ENCODE measurements at regions not wholly inside any gene's neighbourhood (a gene's known extent, or its start where the extent isn't known, plus 50 kb on each side); places are given as distances from the start of the nearest gene placed in this dataset.

DNA sequence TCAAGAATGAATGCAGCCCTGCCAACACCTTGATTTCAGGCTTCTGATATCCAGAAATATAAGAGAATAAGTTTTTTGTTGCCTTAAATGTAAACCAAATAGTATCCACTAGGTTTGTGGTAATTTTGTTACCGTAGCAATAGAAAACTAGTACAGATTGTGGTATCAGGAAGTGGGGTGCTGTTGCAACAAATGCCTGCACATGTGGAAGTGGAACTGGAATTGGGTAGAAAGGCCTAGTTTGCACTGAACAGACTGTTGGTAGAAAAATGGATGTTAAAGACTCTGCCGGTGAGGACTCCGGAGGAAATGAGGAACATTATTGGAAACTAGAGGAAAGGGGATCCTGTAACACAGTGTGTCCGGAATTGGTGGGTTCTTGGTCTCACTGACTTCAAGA lies 145.8 kb upstream of the MGAT5 start:
- WGBS (ENCODE audit: insufficient coverage), result 58% methylated on average over 4 of the region's 4 CpGs
- Histone ChIP-seq H3K79me2 (ENCODE audit: control insufficient read depth, insufficient read depth, low read length) (no peaks in the 10 kb centered on the region), H3K4me2 (replicated peaks; ENCODE audit: low read depth, low read length, poor library complexity, severe bottlenecking) (no peak overlapping the region), H3K4me3 (ENCODE audit: control extremely low read depth in 1 of 5, extremely low read depth in 1 of 5, insufficient read depth in 1 of 5, low read depth in 2 of 5, low read length in 4 of 5) (no peak overlapping the region), H3K27me3 (replicated peaks in 1 of 4; ENCODE audit: control extremely low read depth in 1 of 4, control insufficient read depth in 3 of 4, insufficient read depth in 4 of 4, low read length in 3 of 4) (no peaks in the 10 kb centered on the region), H3K4me1 (ENCODE audit: control insufficient read depth in 2 of 2, insufficient read depth in 2 of 2, low read length in 2 of 2) (no peaks in the 10 kb centered on the region), H3K9ac (ENCODE audit: low read length) (no peak overlapping the region), H4K20me1 (ENCODE audit: control insufficient read depth, insufficient read depth, low read length, poor library complexity, severe bottlenecking) (no peaks in the 10 kb centered on the region), H2AFZ (ENCODE audit: insufficient read depth, low read depth, low read length, poor library complexity, severe bottlenecking) (no peak overlapping the region), H3K36me3 (replicated peaks in 1 of 2; ENCODE audit: control extremely low read depth in 1 of 2, control insufficient read depth in 1 of 2, extremely low read depth in 1 of 2, insufficient read depth in 2 of 2, low read length in 1 of 2) (no peaks in the 10 kb centered on the region), H3K27ac (ENCODE audit: low read length in 2 of 2) (no peak overlapping the region), H3K9me3 (ENCODE audit: control extremely low read depth in 1 of 3, control insufficient read depth in 2 of 3, insufficient read depth in 1 of 3, low read length in 2 of 3) (peaks cover 0 to 18% (median 6%) of the 10 kb centered on the region in 3 donors)
- DNase-seq, result no peak
- TF ChIP-seq, protein P1, sequence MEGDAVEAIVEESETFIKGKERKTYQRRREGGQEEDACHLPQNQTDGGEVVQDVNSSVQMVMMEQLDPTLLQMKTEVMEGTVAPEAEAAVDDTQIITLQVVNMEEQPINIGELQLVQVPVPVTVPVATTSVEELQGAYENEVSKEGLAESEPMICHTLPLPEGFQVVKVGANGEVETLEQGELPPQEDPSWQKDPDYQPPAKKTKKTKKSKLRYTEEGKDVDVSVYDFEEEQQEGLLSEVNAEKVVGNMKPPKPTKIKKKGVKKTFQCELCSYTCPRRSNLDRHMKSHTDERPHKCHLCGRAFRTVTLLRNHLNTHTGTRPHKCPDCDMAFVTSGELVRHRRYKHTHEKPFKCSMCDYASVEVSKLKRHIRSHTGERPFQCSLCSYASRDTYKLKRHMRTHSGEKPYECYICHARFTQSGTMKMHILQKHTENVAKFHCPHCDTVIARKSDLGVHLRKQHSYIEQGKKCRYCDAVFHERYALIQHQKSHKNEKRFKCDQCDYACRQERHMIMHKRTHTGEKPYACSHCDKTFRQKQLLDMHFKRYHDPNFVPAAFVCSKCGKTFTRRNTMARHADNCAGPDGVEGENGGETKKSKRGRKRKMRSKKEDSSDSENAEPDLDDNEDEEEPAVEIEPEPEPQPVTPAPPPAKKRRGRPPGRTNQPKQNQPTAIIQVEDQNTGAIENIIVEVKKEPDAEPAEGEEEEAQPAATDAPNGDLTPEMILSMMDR (IDR thresholded peaks at IDR 0.05), result no peak
- TF ChIP-seq EZH2 (IDR thresholded peaks at IDR 0.05; ENCODE audit: borderline replicate concordance, insufficient read depth, low read depth, low read length, poor library complexity, severe bottlenecking), result no peak
- POLR2A ChIA-PET, result no interaction called here
- intact Hi-C loops (cut with micrococcal nuclease), result no loop called here
- Mint-ChIP-seq H3K4me1 (peaks cover 7% of the 10 kb centered on the region), H3K9me3 (ENCODE audit: insufficient read depth) (no peaks in the 10 kb centered on the region), H3K4me3 (no peak overlapping the region), H3K27ac (no peak overlapping the region), H3K27me3 (no peaks in the 10 kb centered on the region)
- no peak for ATAC-seq (ENCODE audit: low read depth)
- CTCF ChIA-PET, result interaction anchor here (1.5 kb wide), 1 partner anchor 10 kb away, joined by 11 read pairs; no protein-coding TSS in a partner anchor

DNA sequence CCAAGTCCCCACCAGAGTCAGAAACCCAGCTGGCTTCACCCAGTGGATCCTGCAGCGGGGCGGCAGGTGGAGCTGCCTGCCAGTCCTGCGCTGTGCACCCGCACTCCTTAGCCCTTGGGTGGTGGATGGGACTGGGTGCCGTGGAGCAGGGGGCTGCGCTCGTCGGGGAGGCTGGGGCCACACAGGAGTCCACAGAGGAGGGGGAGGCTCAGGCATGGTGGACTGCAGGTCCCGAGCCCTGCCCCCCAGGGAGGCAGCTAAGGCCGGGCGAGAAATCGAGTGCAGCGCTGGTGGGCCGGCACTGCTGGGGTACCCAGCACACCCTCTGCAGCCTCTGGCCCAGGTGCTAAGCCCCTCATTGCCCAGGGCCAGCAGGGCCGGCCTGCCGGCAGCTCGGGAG lies 144.6 kb upstream of the MGAT5 start:
- no peaks in the 10 kb centered on the region for H3K36me3 ChIP-seq (replicated peaks in 1 of 2; ENCODE audit: control extremely low read depth in 1 of 2, control insufficient read depth in 1 of 2, extremely low read depth in 1 of 2, insufficient read depth in 2 of 2, low read length in 1 of 2)
- no peaks in the 10 kb centered on the region for H3K9me3 Mint-ChIP-seq (ENCODE audit: insufficient read depth)
- peaks cover 7% of the 10 kb centered on the region for H3K4me1 Mint-ChIP-seq
- ATAC-seq (ENCODE audit: low read depth) (no peak), DNase-seq (no peak)
- no peak overlapping the region for H2AFZ ChIP-seq (ENCODE audit: insufficient read depth, low read depth, low read length, poor library complexity, severe bottlenecking)
- no peak overlapping the region for H3K4me2 ChIP-seq (replicated peaks; ENCODE audit: low read depth, low read length, poor library complexity, severe bottlenecking)
- no peaks in the 10 kb centered on the region for H3K79me2 ChIP-seq (ENCODE audit: control insufficient read depth, insufficient read depth, low read length)
- H3K4me3 Mint-ChIP-seq, result no peak overlapping the region
- H3K27ac Mint-ChIP-seq, result no peak overlapping the region
- ChIA-PET CTCF (interaction anchor here (0.6 to 1.8 kb wide), 3 partner anchors 9 to 98 kb away, joined by 3 to 11 read pairs (median 8); no protein-coding TSS in a partner anchor), POLR2A (no interaction called here)
- H3K27me3 Mint-ChIP-seq, result no peaks in the 10 kb centered on the region
- TF ChIP-seq EZH2 (IDR thresholded peaks at IDR 0.05; ENCODE audit: borderline replicate concordance, insufficient read depth, low read depth, low read length, poor library complexity, severe bottlenecking), result no peak
- TF ChIP-seq, protein P1 (IDR thresholded peaks at IDR 0.05), result no peak
- H3K4me1 ChIP-seq (ENCODE audit: control insufficient read depth in 2 of 2, insufficient read depth in 2 of 2, low read length in 2 of 2), result no peaks in the 10 kb centered on the region
- intact Hi-C loops (cut with micrococcal nuclease), result no loop called here
- no peak overlapping the region for H3K27ac ChIP-seq (ENCODE audit: low read length in 2 of 2)
- no peak overlapping the region for H3K4me3 ChIP-seq (ENCODE audit: control extremely low read depth in 1 of 5, extremely low read depth in 1 of 5, insufficient read depth in 1 of 5, low read depth in 2 of 5, low read length in 4 of 5)
- no peaks in the 10 kb centered on the region for H4K20me1 ChIP-seq (ENCODE audit: control insufficient read depth, insufficient read depth, low read length, poor library complexity, severe bottlenecking)
- H3K9ac ChIP-seq (ENCODE audit: low read length), result no peak overlapping the region
- H3K27me3 ChIP-seq (replicated peaks in 1 of 4; ENCODE audit: control extremely low read depth in 1 of 4, control insufficient read depth in 3 of 4, insufficient read depth in 4 of 4, low read length in 3 of 4), result no peaks in the 10 kb centered on the region
- peaks cover 0 to 18% (median 6%) of the 10 kb centered on the region in 3 donors for H3K9me3 ChIP-seq (ENCODE audit: control extremely low read depth in 1 of 3, control insufficient read depth in 2 of 3, insufficient read depth in 1 of 3, low read length in 2 of 3)
- 95% methylated on average over 16 of the region's 17 CpGs for WGBS (ENCODE audit: insufficient coverage)
